ENCODE measurements at regions not wholly inside any gene's neighbourhood (a gene's known extent, or its start where the extent isn't known, plus 50 kb on each side); places are given as distances from the start of the nearest gene placed in this dataset.

GRCh38 chr6:51511081-51511480, 576.3 kb downstream of the PKHD1 start:
- Mint-ChIP-seq H3K4me1 (ENCODE audit: low read depth, unreplicated experiment) (peaks cover 2% of the 10 kb centered on the region), H3K9me3 (ENCODE audit: unreplicated experiment) (no peaks in the 10 kb centered on the region), H3K4me3 (ENCODE audit: unreplicated experiment) (no peak overlapping the region), H3K27me3 (ENCODE audit: unreplicated experiment) (no peaks in the 10 kb centered on the region), H3K36me3 (ENCODE audit: unreplicated experiment) (no peaks in the 10 kb centered on the region), H3K27ac (ENCODE audit: unreplicated experiment) (no peak overlapping the region)
- no peak for DNase-seq
- TF ChIP-seq CTCF (IDR thresholded peaks at IDR 0.05; ENCODE audit: partially characterized antibody, unreplicated experiment), result no peak

DNA sequence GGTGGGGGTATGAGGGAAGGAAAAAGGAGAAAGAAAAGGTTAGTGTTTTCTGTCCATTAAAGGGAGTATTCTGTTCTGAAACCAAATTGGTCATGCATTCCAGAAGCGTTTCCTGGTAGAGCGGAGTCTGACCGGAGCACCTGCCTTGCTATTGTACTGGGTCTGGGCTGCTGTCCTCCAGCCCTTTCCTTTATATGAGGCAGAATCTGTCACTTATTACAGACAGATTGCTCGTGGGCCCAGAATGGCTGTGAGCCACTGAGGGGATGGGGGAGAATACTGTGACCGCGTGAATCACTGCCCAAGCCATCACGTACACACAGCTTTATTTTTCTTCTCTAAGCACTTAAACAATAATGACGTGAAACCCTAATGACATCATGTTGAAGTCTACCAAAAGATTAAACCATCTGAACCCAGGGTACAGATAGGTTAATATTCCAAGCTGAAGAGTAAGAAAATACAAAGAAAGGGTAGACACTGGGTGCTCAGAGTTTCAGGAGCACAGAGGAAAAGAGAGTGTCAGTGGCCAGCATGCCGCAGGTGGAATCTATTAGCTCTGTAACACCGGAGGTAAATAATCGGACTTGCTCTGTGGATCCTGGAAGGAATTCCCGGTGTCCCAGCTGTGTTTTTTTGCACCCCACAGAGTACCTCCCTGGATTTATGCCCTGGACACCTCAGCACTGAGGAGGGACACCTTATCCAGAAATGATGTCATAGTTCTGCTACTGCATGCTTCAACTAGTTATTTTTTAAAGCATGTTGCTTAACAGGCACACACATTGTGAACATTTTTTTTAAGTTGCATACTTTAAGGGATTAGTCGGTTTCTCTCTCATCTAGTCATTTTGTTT, 573.3 kb downstream of the PKHD1 start:
- no peaks in the 10 kb centered on the region for H3K27me3 Mint-ChIP-seq (ENCODE audit: unreplicated experiment)
- H3K27ac Mint-ChIP-seq (ENCODE audit: unreplicated experiment), result no peak overlapping the region

DNA sequence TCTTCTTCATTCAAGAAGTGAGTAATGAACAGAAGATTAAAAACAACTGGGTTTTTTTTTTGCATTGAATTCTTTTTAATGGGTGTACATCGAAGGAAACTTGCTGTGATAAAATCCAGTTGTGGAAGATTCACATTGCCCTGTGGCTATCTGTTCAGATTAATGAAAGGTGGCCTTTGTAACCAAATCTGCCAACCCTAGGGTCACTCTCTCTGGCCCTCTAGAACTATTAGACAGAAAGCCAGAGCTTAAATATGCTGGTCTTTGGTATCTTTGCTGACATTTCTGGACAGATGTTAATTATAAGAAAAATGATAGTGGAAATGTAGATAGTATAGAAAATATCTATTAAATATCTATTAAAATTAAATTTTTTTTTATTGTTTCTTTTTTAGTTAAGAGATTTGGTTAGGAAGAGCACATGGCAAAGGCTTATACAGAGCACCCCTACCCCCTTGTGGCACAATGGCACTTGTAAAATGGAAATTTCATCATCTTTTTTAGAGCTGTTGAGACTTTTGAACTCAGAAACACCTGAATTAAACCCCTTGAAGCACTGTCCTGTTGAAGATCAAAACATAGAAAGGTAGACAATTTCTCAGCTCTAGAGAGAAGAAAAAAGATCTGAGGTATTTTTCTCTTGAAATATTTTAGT, 572.5 kb downstream of the PKHD1 start:
- no peak overlapping the region for H3K4me3 Mint-ChIP-seq (ENCODE audit: unreplicated experiment)

More for the DNA sequence above, 573.3 kb downstream of the PKHD1 start:
- DNase-seq, result no peak
- H3K36me3 Mint-ChIP-seq (ENCODE audit: unreplicated experiment), result no peaks in the 10 kb centered on the region
- H3K9me3 Mint-ChIP-seq (ENCODE audit: unreplicated experiment), result peaks cover 3% of the 10 kb centered on the region
- peaks cover 2% of the 10 kb centered on the region for H3K4me1 Mint-ChIP-seq (ENCODE audit: low read depth, unreplicated experiment)
- TF ChIP-seq CTCF (IDR thresholded peaks at IDR 0.05; ENCODE audit: partially characterized antibody, unreplicated experiment), result no peak
- no peak overlapping the region for H3K4me3 Mint-ChIP-seq (ENCODE audit: unreplicated experiment)

GRCh38 chr6:51526049-51526448, 561.4 kb downstream of the PKHD1 start:
- TF ChIP-seq CTCF (IDR thresholded peaks at IDR 0.05; ENCODE audit: partially characterized antibody, unreplicated experiment), result no peak
- Mint-ChIP-seq H3K4me3 (ENCODE audit: unreplicated experiment) (no peak overlapping the region), H3K9me3 (ENCODE audit: unreplicated experiment) (no peaks in the 10 kb centered on the region), H3K27ac (ENCODE audit: unreplicated experiment) (no peak overlapping the region), H3K36me3 (ENCODE audit: unreplicated experiment) (no peaks in the 10 kb centered on the region), H3K4me1 (ENCODE audit: low read depth, unreplicated experiment) (peaks cover 5% of the 10 kb centered on the region), H3K27me3 (ENCODE audit: unreplicated experiment) (peaks cover 2% of the 10 kb centered on the region)
- DNase-seq, result no peak

More for the DNA sequence above, 572.5 kb downstream of the PKHD1 start:
- Mint-ChIP-seq H3K27ac (ENCODE audit: unreplicated experiment) (no peak overlapping the region), H3K27me3 (ENCODE audit: unreplicated experiment) (no peaks in the 10 kb centered on the region), H3K4me1 (ENCODE audit: low read depth, unreplicated experiment) (peaks cover 2% of the 10 kb centered on the region), H3K36me3 (ENCODE audit: unreplicated experiment) (no peaks in the 10 kb centered on the region), H3K9me3 (ENCODE audit: unreplicated experiment) (peaks cover 3% of the 10 kb centered on the region)
- no peak for TF ChIP-seq CTCF (IDR thresholded peaks at IDR 0.05; ENCODE audit: partially characterized antibody, unreplicated experiment)
- DNase-seq, result no peak

- TF ChIP-seq CTCF (IDR thresholded peaks at IDR 0.05; ENCODE audit: partially characterized antibody, unreplicated experiment), result no peak
- Mint-ChIP-seq H3K27ac (ENCODE audit: unreplicated experiment) (no peak overlapping the region), H3K36me3 (ENCODE audit: unreplicated experiment) (no peaks in the 10 kb centered on the region), H3K4me1 (ENCODE audit: low read depth, unreplicated experiment) (peaks cover 5% of the 10 kb centered on the region), H3K9me3 (ENCODE audit: unreplicated experiment) (no peaks in the 10 kb centered on the region), H3K27me3 (ENCODE audit: unreplicated experiment) (peaks cover 2% of the 10 kb centered on the region), H3K4me3 (ENCODE audit: unreplicated experiment) (no peak overlapping the region)
- DNase-seq, result no peak
Observed at GRCh38 chr6:51526922-51527321, 560.5 kb downstream of the PKHD1 start.

Data from glutamatergic neuron (in vitro differentiated cells).